ENCODE measurements at regions not wholly inside any gene's neighbourhood (a gene's known extent, or its start where the extent isn't known, plus 50 kb on each side); places are given as distances from the start of the nearest gene placed in this dataset.

DNA sequence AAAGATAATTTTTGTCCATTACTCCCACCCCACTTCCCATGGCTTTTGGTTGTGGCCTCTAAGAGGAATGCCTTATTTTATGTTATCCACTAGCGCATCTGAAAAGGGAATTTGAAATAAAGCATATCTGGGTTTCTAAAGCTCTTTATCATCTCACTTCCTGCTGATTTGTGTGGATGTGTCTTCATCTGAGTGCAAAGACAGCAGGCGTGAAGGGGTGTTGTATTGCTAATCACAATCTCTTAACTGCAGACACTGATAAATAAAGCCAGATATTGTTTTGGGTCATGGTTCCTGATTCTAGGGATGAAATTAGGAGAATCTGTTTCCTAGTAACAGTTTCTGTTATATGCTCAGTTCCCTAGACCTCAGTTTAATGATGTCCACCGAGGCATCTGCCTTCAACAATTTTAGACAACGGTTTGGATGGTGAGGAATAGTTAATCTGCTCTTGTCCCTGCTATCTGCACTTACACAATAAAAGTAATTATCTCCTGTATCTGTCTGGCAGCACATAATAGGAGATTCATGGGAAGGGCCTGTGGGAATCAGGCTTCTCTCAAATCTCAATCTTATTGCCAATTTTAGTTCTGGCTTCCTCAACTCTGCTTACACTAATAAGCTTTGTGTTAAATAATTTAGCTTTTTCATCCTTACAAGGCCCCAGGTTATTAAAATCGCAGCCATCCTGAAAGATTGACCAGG, 517.9 kb upstream of the ATXN8OS start:
- Histone ChIP-seq H3K9me3 (ENCODE audit: control insufficient read depth, insufficient read depth, low read length) (no peaks in the 10 kb centered on the region), H3K27ac (ENCODE audit: low read length) (no peak overlapping the region), H3K27me3 (ENCODE audit: control insufficient read depth, insufficient read depth, low read length) (no peaks in the 10 kb centered on the region), H3K4me3 (ENCODE audit: low read length) (no peak overlapping the region), H3K4me1 (ENCODE audit: control insufficient read depth, insufficient read depth, low read length) (no peaks in the 10 kb centered on the region), H3K36me3 (ENCODE audit: control insufficient read depth, insufficient read depth, low read length) (no peaks in the 10 kb centered on the region)
- no peak overlapping the region for H3K4me3 Mint-ChIP-seq
- WGBS (ENCODE audit: insufficient coverage) = 82% methylated on average over 3 of the region's 5 CpGs
- no peaks in the 10 kb centered on the region for H3K27me3 Mint-ChIP-seq (ENCODE audit: low read depth in 2 of 2)
- no peaks in the 10 kb centered on the region for H3K4me1 Mint-ChIP-seq
- DNase-seq (no peak), ATAC-seq (no peak)
- intact Hi-C loops (cut with micrococcal nuclease) = no loop called here
- H3K27ac Mint-ChIP-seq = no peak overlapping the region
- peaks cover 4% of the 10 kb centered on the region for H3K36me3 Mint-ChIP-seq
- peaks cover 7 to 17% of the 10 kb centered on the region in 2 donors for H3K9me3 Mint-ChIP-seq
- TF ChIP-seq, protein P1, sequence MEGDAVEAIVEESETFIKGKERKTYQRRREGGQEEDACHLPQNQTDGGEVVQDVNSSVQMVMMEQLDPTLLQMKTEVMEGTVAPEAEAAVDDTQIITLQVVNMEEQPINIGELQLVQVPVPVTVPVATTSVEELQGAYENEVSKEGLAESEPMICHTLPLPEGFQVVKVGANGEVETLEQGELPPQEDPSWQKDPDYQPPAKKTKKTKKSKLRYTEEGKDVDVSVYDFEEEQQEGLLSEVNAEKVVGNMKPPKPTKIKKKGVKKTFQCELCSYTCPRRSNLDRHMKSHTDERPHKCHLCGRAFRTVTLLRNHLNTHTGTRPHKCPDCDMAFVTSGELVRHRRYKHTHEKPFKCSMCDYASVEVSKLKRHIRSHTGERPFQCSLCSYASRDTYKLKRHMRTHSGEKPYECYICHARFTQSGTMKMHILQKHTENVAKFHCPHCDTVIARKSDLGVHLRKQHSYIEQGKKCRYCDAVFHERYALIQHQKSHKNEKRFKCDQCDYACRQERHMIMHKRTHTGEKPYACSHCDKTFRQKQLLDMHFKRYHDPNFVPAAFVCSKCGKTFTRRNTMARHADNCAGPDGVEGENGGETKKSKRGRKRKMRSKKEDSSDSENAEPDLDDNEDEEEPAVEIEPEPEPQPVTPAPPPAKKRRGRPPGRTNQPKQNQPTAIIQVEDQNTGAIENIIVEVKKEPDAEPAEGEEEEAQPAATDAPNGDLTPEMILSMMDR (IDR thresholded peaks at IDR 0.05) = no peak

DNA sequence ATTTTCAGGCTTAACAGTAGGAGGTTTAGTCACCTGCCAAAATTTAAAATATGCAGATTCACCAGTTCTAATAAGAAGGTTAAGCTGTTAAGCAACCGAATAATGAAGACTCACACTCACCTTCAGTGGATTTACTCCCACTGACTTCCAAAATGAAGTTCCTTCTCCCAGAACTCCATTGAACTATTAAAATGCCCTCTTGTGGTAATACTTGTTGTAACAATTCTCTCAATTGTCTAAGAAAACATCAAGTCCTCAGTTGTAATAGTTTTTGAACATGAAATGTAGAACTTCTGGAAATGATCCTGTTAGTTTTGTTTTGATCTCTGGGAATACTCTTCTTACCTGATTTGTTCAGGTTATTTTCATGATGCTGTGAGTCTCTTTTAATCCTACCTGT, 522.0 kb upstream of the ATXN8OS start:
- H3K27ac Mint-ChIP-seq = no peak overlapping the region

DNA sequence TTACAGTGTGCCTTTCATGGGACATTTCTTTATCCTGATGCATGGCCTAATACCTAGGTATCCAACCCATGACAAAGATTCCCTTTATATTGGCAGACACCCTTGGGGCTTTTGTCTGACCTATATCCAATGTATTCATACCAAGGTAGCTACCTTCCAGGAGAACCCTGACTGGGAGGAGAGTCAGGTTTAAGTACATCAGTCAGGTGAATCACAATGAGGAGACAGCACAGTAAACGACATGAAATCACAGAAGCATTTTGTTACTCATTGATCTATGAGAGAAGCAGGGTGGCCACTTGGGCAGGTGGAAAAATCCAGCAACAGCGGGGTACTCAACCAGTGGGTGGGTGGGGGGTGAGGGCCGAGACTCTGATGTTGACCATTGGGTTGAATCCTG, 527.4 kb upstream of the ATXN8OS start:
- H3K9me3 Mint-ChIP-seq = peaks cover 9 to 14% of the 10 kb centered on the region in 2 donors
- no peaks in the 10 kb centered on the region for H3K4me1 Mint-ChIP-seq
- H3K27ac ChIP-seq (ENCODE audit: low read length) = no peak overlapping the region
- 86% methylated on average over 3 of the region's 3 CpGs for WGBS (ENCODE audit: insufficient coverage)
- no peak for ATAC-seq
- no peaks in the 10 kb centered on the region for H3K4me1 ChIP-seq (ENCODE audit: control insufficient read depth, insufficient read depth, low read length)
- TF ChIP-seq, protein P1 (IDR thresholded peaks at IDR 0.05) = no peak
- no peaks in the 10 kb centered on the region for H3K9me3 ChIP-seq (ENCODE audit: control insufficient read depth, insufficient read depth, low read length)
- intact Hi-C loops (cut with micrococcal nuclease) = no loop called here
- no peak overlapping the region for H3K4me3 Mint-ChIP-seq
- no peaks in the 10 kb centered on the region for H3K36me3 Mint-ChIP-seq
- H3K4me3 ChIP-seq (ENCODE audit: low read length) = no peak overlapping the region
- no peak overlapping the region for H3K27ac Mint-ChIP-seq
- DNase-seq = no peak
- H3K36me3 ChIP-seq (ENCODE audit: control insufficient read depth, insufficient read depth, low read length) = no peaks in the 10 kb centered on the region
- H3K27me3 Mint-ChIP-seq (ENCODE audit: low read depth in 2 of 2) = no peaks in the 10 kb centered on the region
- no peaks in the 10 kb centered on the region for H3K27me3 ChIP-seq (ENCODE audit: control insufficient read depth, insufficient read depth, low read length)

More for the DNA sequence above, 522.0 kb upstream of the ATXN8OS start:
- no peaks in the 10 kb centered on the region for H3K36me3 Mint-ChIP-seq
- H3K4me3 Mint-ChIP-seq = no peak overlapping the region
- Histone ChIP-seq H3K27ac (ENCODE audit: low read length) (no peak overlapping the region), H3K9me3 (ENCODE audit: control insufficient read depth, insufficient read depth, low read length) (no peaks in the 10 kb centered on the region), H3K36me3 (ENCODE audit: control insufficient read depth, insufficient read depth, low read length) (no peaks in the 10 kb centered on the region), H3K4me3 (ENCODE audit: low read length) (no peak overlapping the region), H3K4me1 (ENCODE audit: control insufficient read depth, insufficient read depth, low read length) (no peaks in the 10 kb centered on the region), H3K27me3 (ENCODE audit: control insufficient read depth, insufficient read depth, low read length) (no peaks in the 10 kb centered on the region)
- DNase-seq = no peak
- TF ChIP-seq, protein P1 (IDR thresholded peaks at IDR 0.05) = no peak
- 88% methylated on average over 1 of the region's 1 CpG for WGBS (ENCODE audit: insufficient coverage)
- H3K27me3 Mint-ChIP-seq (ENCODE audit: low read depth in 2 of 2) = no peaks in the 10 kb centered on the region
- H3K4me1 Mint-ChIP-seq = no peaks in the 10 kb centered on the region
- no peak for ATAC-seq
- intact Hi-C loops (cut with micrococcal nuclease) = no loop called here
- H3K9me3 Mint-ChIP-seq = peaks cover 8 to 12% of the 10 kb centered on the region in 2 donors

DNA sequence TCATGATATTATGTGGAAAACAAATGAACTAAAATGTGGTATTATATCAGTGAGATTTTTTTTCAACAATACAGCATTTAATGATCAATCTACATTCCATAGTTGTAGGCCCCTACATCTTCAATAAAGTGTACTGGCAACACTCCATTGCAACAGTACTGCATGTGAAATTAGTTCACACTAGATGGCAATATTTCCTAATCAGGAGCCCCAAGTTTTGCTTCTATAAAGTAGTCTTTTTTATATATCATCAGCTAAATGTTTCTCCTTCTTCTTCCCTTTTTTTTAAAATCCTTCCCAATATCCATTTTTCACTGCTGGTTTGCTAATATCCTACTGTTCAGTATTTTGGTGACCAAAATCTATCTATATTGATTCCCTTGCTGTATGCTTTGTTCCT, 528.3 kb upstream of the ATXN8OS start:
- no peak overlapping the region for H3K4me3 Mint-ChIP-seq
- Histone ChIP-seq H3K4me3 (ENCODE audit: low read length) (no peak overlapping the region), H3K27me3 (ENCODE audit: control insufficient read depth, insufficient read depth, low read length) (no peaks in the 10 kb centered on the region), H3K9me3 (ENCODE audit: control insufficient read depth, insufficient read depth, low read length) (no peaks in the 10 kb centered on the region), H3K36me3 (ENCODE audit: control insufficient read depth, insufficient read depth, low read length) (no peaks in the 10 kb centered on the region), H3K4me1 (ENCODE audit: control insufficient read depth, insufficient read depth, low read length) (no peaks in the 10 kb centered on the region), H3K27ac (ENCODE audit: low read length) (no peak overlapping the region)
- ATAC-seq (no peak), DNase-seq (no peak)
- no peaks in the 10 kb centered on the region for H3K36me3 Mint-ChIP-seq
- peaks cover 11 to 14% of the 10 kb centered on the region in 2 donors for H3K9me3 Mint-ChIP-seq
- H3K27me3 Mint-ChIP-seq (ENCODE audit: low read depth in 2 of 2) = no peaks in the 10 kb centered on the region
- no peak overlapping the region for H3K27ac Mint-ChIP-seq
- no peaks in the 10 kb centered on the region for H3K4me1 Mint-ChIP-seq
- TF ChIP-seq, protein P1 (IDR thresholded peaks at IDR 0.05) = no peak
- intact Hi-C loops (cut with micrococcal nuclease) = no loop called here

All from natural killer cell (primary cell).